VCaP (cell line): ENCODE measurements at regions not wholly inside any gene's neighbourhood (a gene's known extent, or its start where the extent isn't known, plus 50 kb on each side); places are given as distances from the start of the nearest gene placed in this dataset.

Experiments
- H3K27ac ChIP-seq: fragments of 450-650 bp; 2 replicates; pipeline ENCODE4 v1.5.1; 2017
- CTCF ChIP-seq: fragments of 450-650 bp; conservative IDR thresholded peaks from 2 replicates; pipeline ENCODE4 v1.5.1; 2017; ENCODE audit warnings: mild to moderate bottlenecking, moderate library complexity

- no peak for TF ChIP-seq CTCF
- no peak overlapping the region for H3K27ac ChIP-seq
Measured at GRCh38 chr16:13426736-13427135, 493.2 kb upstream of the ERCC4 start.

- no peak overlapping the region for H3K27ac ChIP-seq
- TF ChIP-seq CTCF = no peak
Measured at GRCh38 chr16:13427943-13428342, 492.0 kb upstream of the ERCC4 start.

- H3K27ac ChIP-seq = no peak overlapping the region
- TF ChIP-seq CTCF = no peak
Measured at GRCh38 chr16:13429416-13429815, 490.5 kb upstream of the ERCC4 start.

- H3K27ac ChIP-seq = no peak overlapping the region
Measured at GRCh38 chr16:13435415-13435814, 484.5 kb upstream of the ERCC4 start.

GRCh38 chr16:13435873-13436474, 484.0 kb upstream of the ERCC4 start:
- H3K27ac ChIP-seq = no peak overlapping the region
- TF ChIP-seq CTCF = no peak

More at GRCh38 chr16:13435415-13435814, 484.5 kb upstream of the ERCC4 start:
- TF ChIP-seq CTCF = no peak

- no peak for TF ChIP-seq CTCF
- no peak overlapping the region for H3K27ac ChIP-seq
Measured at GRCh38 chr16:13436641-13437412, 483.1 kb upstream of the ERCC4 start.

GRCh38 chr16:13437413-13437795, 482.6 kb upstream of the ERCC4 start:
- no peak overlapping the region for H3K27ac ChIP-seq
- TF ChIP-seq CTCF = no peak
